ENCODE measurements at regions not wholly inside any gene's neighbourhood (a gene's known extent, or its start where the extent isn't known, plus 50 kb on each side); places are given as distances from the start of the nearest gene placed in this dataset.

DNA sequence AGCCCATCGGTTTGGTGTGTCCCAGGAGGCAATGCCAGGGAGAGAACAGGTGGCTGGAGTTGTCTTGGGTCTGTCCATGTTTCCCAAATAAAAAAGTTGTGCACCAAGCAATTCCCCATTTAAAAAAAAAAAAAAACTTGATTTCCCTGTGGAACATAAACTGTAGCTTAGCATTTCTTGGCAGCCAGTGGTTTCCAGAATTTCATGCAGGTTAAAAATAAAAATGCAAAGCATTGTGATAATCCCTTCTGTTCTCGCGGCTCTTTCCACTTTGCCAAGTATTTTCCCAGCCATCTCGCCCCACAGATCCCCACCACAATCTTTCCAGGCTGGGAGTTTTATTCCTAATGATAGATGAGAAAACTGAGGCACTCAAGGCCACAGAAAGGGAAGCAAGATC is 51.4 kb upstream of the MSX1 start:
- TF ChIP-seq POLR2A (IDR thresholded peaks at IDR 0.05): no peak
- TF ChIP-seq, protein P1, sequence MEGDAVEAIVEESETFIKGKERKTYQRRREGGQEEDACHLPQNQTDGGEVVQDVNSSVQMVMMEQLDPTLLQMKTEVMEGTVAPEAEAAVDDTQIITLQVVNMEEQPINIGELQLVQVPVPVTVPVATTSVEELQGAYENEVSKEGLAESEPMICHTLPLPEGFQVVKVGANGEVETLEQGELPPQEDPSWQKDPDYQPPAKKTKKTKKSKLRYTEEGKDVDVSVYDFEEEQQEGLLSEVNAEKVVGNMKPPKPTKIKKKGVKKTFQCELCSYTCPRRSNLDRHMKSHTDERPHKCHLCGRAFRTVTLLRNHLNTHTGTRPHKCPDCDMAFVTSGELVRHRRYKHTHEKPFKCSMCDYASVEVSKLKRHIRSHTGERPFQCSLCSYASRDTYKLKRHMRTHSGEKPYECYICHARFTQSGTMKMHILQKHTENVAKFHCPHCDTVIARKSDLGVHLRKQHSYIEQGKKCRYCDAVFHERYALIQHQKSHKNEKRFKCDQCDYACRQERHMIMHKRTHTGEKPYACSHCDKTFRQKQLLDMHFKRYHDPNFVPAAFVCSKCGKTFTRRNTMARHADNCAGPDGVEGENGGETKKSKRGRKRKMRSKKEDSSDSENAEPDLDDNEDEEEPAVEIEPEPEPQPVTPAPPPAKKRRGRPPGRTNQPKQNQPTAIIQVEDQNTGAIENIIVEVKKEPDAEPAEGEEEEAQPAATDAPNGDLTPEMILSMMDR (IDR thresholded peaks at IDR 0.05): no peak

All from esophagus squamous epithelium (tissue), 4 donors.